ENCODE measurements at regions not wholly inside any gene's neighbourhood (a gene's known extent, or its start where the extent isn't known, plus 50 kb on each side); places are given as distances from the start of the nearest gene placed in this dataset.
A peak's percentile ranks its signal among the peaks of the same experiment; 100 is the strongest.

DNA sequence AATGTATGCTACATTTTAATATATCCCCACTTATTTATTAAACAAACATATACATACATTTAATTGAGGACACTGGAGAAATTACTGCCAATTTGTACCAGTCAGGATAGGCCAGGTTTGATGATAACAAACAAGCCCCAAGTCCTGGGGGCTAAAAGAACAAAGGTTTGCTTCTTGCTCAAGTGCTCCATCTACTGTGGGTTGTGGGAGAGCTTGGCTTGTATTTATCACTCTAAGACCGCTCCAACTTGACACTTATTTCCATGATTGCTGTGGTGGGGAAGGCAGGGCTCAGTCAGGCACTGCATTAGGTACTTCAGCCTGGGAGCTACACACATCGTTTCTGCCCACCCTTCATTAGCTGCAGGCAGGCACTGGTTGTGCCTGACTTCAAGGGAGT, 136.6 kb upstream of the ZNF32 start:
- no peaks in the 10 kb centered on the region for H3K27me3 ChIP-seq (replicated peaks in 1 of 4; ENCODE audit: control insufficient read depth in 3 of 4, extremely low read depth in 1 of 4, insufficient read depth in 3 of 4, low read length in 3 of 4)
- POLR2A ChIA-PET (ENCODE audit: partially characterized antibody): no interaction called here
- H4K20me1 ChIP-seq (replicated peaks in 1 of 2; ENCODE audit: control insufficient read depth in 1 of 2, insufficient read depth in 2 of 2, low read length in 2 of 2): no peaks in the 10 kb centered on the region
- no peak overlapping the region for H3K18ac ChIP-seq (ENCODE audit: extremely low read depth, low read length)
- 78% methylated on average over 2 of the region's 2 CpGs; no CpG with 5 or more reads in 1 of the 2 experiments for WGBS, 2 experiments (ENCODE audit: extremely low coverage in 1 of 2, insufficient coverage in 1 of 2, insufficient read length in 1 of 2, insufficient replicate concordance in 2 of 2, low coverage in 1 of 2, low lambda C conversion rate in 2 of 2, missing lambda C conversion rate in 1 of 2)
- no peak overlapping the region for H3K4ac ChIP-seq (replicated peaks; ENCODE audit: insufficient read length, low read depth, low read length)
- H2AK5ac ChIP-seq (ENCODE audit: low read depth, low read length): no peak overlapping the region
- H4K5ac ChIP-seq (ENCODE audit: insufficient read length, low read depth, low read length): no peak overlapping the region
- H2BK120ac ChIP-seq (replicated peaks; ENCODE audit: low read depth, low read length): no peak overlapping the region
- CTCF ChIA-PET (ENCODE audit: partially characterized antibody): interaction anchor here (0.8 to 3.1 kb wide), 2 partner anchors 11 to 14 kb away, joined by 5 to 11 read pairs; no protein-coding TSS in a partner anchor
- H2BK5ac ChIP-seq (ENCODE audit: low read depth, low read length): no peak overlapping the region
- no peaks in the 10 kb centered on the region for H3K9me3 ChIP-seq (ENCODE audit: insufficient read depth in 2 of 2, low read depth in 1 of 2, low read length in 1 of 2)
- no peaks in the 10 kb centered on the region for H3K79me2 ChIP-seq (ENCODE audit: control insufficient read depth in 1 of 2, insufficient read depth in 2 of 2, low read length in 2 of 2)
- FAIRE-seq: peak; percentile 24
- no peak overlapping the region for H3K4me3 ChIP-seq (ENCODE audit: extremely low read depth in 1 of 4, insufficient read depth in 2 of 4, low read depth in 3 of 4, low read length in 4 of 4)
- H3K27ac ChIP-seq (ENCODE audit: low read depth, low read length): no peak overlapping the region
- H3K23me2 ChIP-seq (ENCODE audit: low read depth, low read length): no peaks in the 10 kb centered on the region
- H3K9ac ChIP-seq (replicated peaks in 1 of 4; ENCODE audit: extremely low read depth in 1 of 4, low read depth in 3 of 4, low read length in 3 of 4): no peak overlapping the region
- H2BK20ac ChIP-seq (ENCODE audit: low read length): no peak overlapping the region
- no peaks in the 10 kb centered on the region for H3K79me1 ChIP-seq (ENCODE audit: low read depth, low read length)
- DNase-seq (ENCODE audit: low read depth in 1 of 2, low spot score in 2 of 2): no peak
- H4K8ac ChIP-seq (ENCODE audit: extremely low read depth, insufficient read depth, low read length): no peak overlapping the region
- no peak overlapping the region for H2BK15ac ChIP-seq (ENCODE audit: low read length)
- H3K56ac ChIP-seq (replicated peaks; ENCODE audit: insufficient read length, low read depth, low read length): no peak overlapping the region
- H2AFZ ChIP-seq (ENCODE audit: low read length): 0 out of 2 replicates have a peak overlapping the region, but pooled peaks have one; percentile 18
- H3K4me1 ChIP-seq (replicated peaks in 1 of 4; ENCODE audit: control insufficient read depth in 3 of 4, insufficient read depth in 4 of 4, low read length in 3 of 4): no peaks in the 10 kb centered on the region
- no peak overlapping the region for H2BK12ac ChIP-seq (ENCODE audit: low read depth, low read length)
- TF ChIP-seq, protein P1, sequence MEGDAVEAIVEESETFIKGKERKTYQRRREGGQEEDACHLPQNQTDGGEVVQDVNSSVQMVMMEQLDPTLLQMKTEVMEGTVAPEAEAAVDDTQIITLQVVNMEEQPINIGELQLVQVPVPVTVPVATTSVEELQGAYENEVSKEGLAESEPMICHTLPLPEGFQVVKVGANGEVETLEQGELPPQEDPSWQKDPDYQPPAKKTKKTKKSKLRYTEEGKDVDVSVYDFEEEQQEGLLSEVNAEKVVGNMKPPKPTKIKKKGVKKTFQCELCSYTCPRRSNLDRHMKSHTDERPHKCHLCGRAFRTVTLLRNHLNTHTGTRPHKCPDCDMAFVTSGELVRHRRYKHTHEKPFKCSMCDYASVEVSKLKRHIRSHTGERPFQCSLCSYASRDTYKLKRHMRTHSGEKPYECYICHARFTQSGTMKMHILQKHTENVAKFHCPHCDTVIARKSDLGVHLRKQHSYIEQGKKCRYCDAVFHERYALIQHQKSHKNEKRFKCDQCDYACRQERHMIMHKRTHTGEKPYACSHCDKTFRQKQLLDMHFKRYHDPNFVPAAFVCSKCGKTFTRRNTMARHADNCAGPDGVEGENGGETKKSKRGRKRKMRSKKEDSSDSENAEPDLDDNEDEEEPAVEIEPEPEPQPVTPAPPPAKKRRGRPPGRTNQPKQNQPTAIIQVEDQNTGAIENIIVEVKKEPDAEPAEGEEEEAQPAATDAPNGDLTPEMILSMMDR (IDR thresholded peaks at IDR 0.05; ENCODE audit: control extremely low read depth in 1 of 3, insufficient read depth in 1 of 3, low read depth in 1 of 3, low read length in 3 of 3): peak in 2 of 3 experiments; percentile 38 to 44; a peak in 3 of 4 replicates
- TF ChIP-seq RAD21 (IDR thresholded peaks at IDR 0.05 in 1 of 2, conservative IDR thresholded peaks at IDR 0.05 in 1 of 2; ENCODE audit: low read depth in 2 of 2, low read length in 2 of 2) (peak; percentile 38 to 64; a peak in 3 of 4 replicates), RXRA (IDR thresholded peaks at IDR 0.05; ENCODE audit: insufficient read depth, low read depth, low read length) (no peak)
- H3K14ac ChIP-seq (ENCODE audit: insufficient read length): no peak overlapping the region
- H3K36me3 ChIP-seq (ENCODE audit: control insufficient read depth in 2 of 4, insufficient read depth in 4 of 4, low read length in 3 of 4): no peaks in the 10 kb centered on the region
- no peak overlapping the region for H3K23ac ChIP-seq (ENCODE audit: insufficient read length)
- no peak overlapping the region for H3K4me2 ChIP-seq (ENCODE audit: insufficient read depth in 1 of 2, low read depth in 2 of 2, low read length in 2 of 2)
- no peak overlapping the region for H4K91ac ChIP-seq (replicated peaks; ENCODE audit: insufficient read length, low read length)

Measured in H1 (cell line).